ENCODE measurements at regions not wholly inside any gene's neighbourhood (a gene's known extent, or its start where the extent isn't known, plus 50 kb on each side); places are given as distances from the start of the nearest gene placed in this dataset.

- Mint-ChIP-seq H3K9me3 (ENCODE audit: insufficient read depth) (no peaks in the 10 kb centered on the region), H3K27ac (no peak overlapping the region), H3K4me3 (no peak overlapping the region), H3K27me3 (no peaks in the 10 kb centered on the region), H3K4me1 (peaks cover 19% of the 10 kb centered on the region)
- no peak overlapping the region for H3K4me3 ChIP-seq (ENCODE audit: control extremely low read depth in 1 of 5, extremely low read depth in 1 of 5, insufficient read depth in 1 of 5, low read depth in 2 of 5, low read length in 4 of 5)
- CTCF ChIA-PET = interaction anchor here (0.5 to 1.1 kb wide), 2 partner anchors 24 to 676 kb away, joined by 4 read pairs; no protein-coding TSS in a partner anchor
- no peak for DNase-seq
- no peak overlapping the region for H2AFZ ChIP-seq (ENCODE audit: insufficient read depth, low read depth, low read length, poor library complexity, severe bottlenecking)
- H3K27me3 ChIP-seq (replicated peaks in 1 of 4; ENCODE audit: control extremely low read depth in 1 of 4, control insufficient read depth in 3 of 4, insufficient read depth in 4 of 4, low read length in 3 of 4) = no peaks in the 10 kb centered on the region
- no peak for ATAC-seq (ENCODE audit: low read depth)
- intact Hi-C loops (cut with micrococcal nuclease) = no loop called here
- peaks cover 12 to 26% of the 10 kb centered on the region in 2 donors for H3K4me1 ChIP-seq (ENCODE audit: control insufficient read depth in 2 of 2, insufficient read depth in 2 of 2, low read length in 2 of 2)
- 98% methylated on average over 13 of the region's 17 CpGs for WGBS (ENCODE audit: insufficient coverage)
- no peak overlapping the region for H3K4me2 ChIP-seq (replicated peaks; ENCODE audit: low read depth, low read length, poor library complexity, severe bottlenecking)
- POLR2A ChIA-PET = interaction anchor here (0.5 kb wide), 1 partner anchor 136 kb away, joined by 6 read pairs; no protein-coding TSS in a partner anchor
- H3K36me3 ChIP-seq (replicated peaks in 1 of 2; ENCODE audit: control extremely low read depth in 1 of 2, control insufficient read depth in 1 of 2, extremely low read depth in 1 of 2, insufficient read depth in 2 of 2, low read length in 1 of 2) = no peaks in the 10 kb centered on the region
- H3K9ac ChIP-seq (ENCODE audit: low read length) = no peak overlapping the region
- TF ChIP-seq EZH2 (IDR thresholded peaks at IDR 0.05; ENCODE audit: borderline replicate concordance, insufficient read depth, low read depth, low read length, poor library complexity, severe bottlenecking) (no peak), CTCF (IDR thresholded peaks at IDR 0.05) (no peak)
- no peaks in the 10 kb centered on the region for H3K79me2 ChIP-seq (ENCODE audit: control insufficient read depth, insufficient read depth, low read length)
- no peaks in the 10 kb centered on the region for H4K20me1 ChIP-seq (ENCODE audit: control insufficient read depth, insufficient read depth, low read length, poor library complexity, severe bottlenecking)
- H3K27ac ChIP-seq (ENCODE audit: low read length in 2 of 2) = no peak overlapping the region
- no peaks in the 10 kb centered on the region for H3K9me3 ChIP-seq (ENCODE audit: control extremely low read depth in 1 of 3, control insufficient read depth in 2 of 3, insufficient read depth in 1 of 3, low read length in 2 of 3)
Measured at GRCh38 chr11:8336356-8337129, 72.9 kb upstream of the LMO1 start.

- no peak overlapping the region for H3K4me2 ChIP-seq (replicated peaks; ENCODE audit: low read depth, low read length, poor library complexity, severe bottlenecking)
- WGBS (ENCODE audit: insufficient coverage) = 98% methylated on average over 5 of the region's 7 CpGs
- H3K9ac ChIP-seq (ENCODE audit: low read length) = no peak overlapping the region
- peaks cover 7% of the 10 kb centered on the region for H3K27me3 Mint-ChIP-seq
- POLR2A ChIA-PET = no interaction called here
- TF ChIP-seq CTCF (IDR thresholded peaks at IDR 0.05) = no peak
- no peak for TF ChIP-seq EZH2 (IDR thresholded peaks at IDR 0.05; ENCODE audit: borderline replicate concordance, insufficient read depth, low read depth, low read length, poor library complexity, severe bottlenecking)
- no peaks in the 10 kb centered on the region for H3K36me3 ChIP-seq (replicated peaks in 1 of 2; ENCODE audit: control extremely low read depth in 1 of 2, control insufficient read depth in 1 of 2, extremely low read depth in 1 of 2, insufficient read depth in 2 of 2, low read length in 1 of 2)
- peaks cover 18 to 30% of the 10 kb centered on the region in 2 donors for H3K4me1 ChIP-seq (ENCODE audit: control insufficient read depth in 2 of 2, insufficient read depth in 2 of 2, low read length in 2 of 2)
- H3K27me3 ChIP-seq (replicated peaks in 1 of 4; ENCODE audit: control extremely low read depth in 1 of 4, control insufficient read depth in 3 of 4, insufficient read depth in 4 of 4, low read length in 3 of 4) = no peaks in the 10 kb centered on the region
- no peak overlapping the region for H3K27ac Mint-ChIP-seq
- DNase-seq (no peak), ATAC-seq (ENCODE audit: low read depth) (no peak)
- H3K27ac ChIP-seq (ENCODE audit: low read length in 2 of 2) = no peak overlapping the region
- H2AFZ ChIP-seq (ENCODE audit: insufficient read depth, low read depth, low read length, poor library complexity, severe bottlenecking) = no peak overlapping the region
- H3K4me3 Mint-ChIP-seq = no peak overlapping the region
- no peak overlapping the region for H3K4me3 ChIP-seq (ENCODE audit: control extremely low read depth in 1 of 5, extremely low read depth in 1 of 5, insufficient read depth in 1 of 5, low read depth in 2 of 5, low read length in 4 of 5)
- no peaks in the 10 kb centered on the region for H3K9me3 Mint-ChIP-seq (ENCODE audit: insufficient read depth)
- CTCF ChIA-PET = interaction anchor here (1.1 kb wide), 1 partner anchor 25 kb away, joined by 4 read pairs; no protein-coding TSS in a partner anchor
- intact Hi-C loops (cut with micrococcal nuclease) = no loop called here
- H4K20me1 ChIP-seq (ENCODE audit: control insufficient read depth, insufficient read depth, low read length, poor library complexity, severe bottlenecking) = no peaks in the 10 kb centered on the region
- no peaks in the 10 kb centered on the region for H3K79me2 ChIP-seq (ENCODE audit: control insufficient read depth, insufficient read depth, low read length)
- H3K4me1 Mint-ChIP-seq = peaks cover 22% of the 10 kb centered on the region
- H3K9me3 ChIP-seq (ENCODE audit: control extremely low read depth in 1 of 3, control insufficient read depth in 2 of 3, insufficient read depth in 1 of 3, low read length in 2 of 3) = no peaks in the 10 kb centered on the region
Measured at GRCh38 chr11:8335683-8336082, 72.0 kb upstream of the LMO1 start.

Measured in B cell (primary cell).